ENCODE measurements at regions not wholly inside any gene's neighbourhood (a gene's known extent, or its start where the extent isn't known, plus 50 kb on each side); places are given as distances from the start of the nearest gene placed in this dataset.
"Not testable (repeated sequence)": the region's sequence is repeated elsewhere in the genome, so short reads cannot be mapped to it uniquely, and the experiment has no call there.

DNA sequence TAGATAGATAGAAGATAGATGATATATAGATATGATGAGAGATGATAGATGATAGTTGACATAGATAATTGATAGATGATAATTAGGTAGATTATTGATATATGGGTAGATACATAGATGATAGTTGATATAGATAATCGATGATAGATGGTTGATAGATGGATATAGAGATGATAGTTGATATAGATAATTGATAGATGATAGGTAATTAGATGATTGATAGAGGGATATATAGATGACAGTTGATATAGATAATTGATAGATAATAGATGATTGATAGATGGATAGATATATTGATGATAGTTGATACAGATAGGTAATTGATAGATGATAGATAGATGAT, 72.3 kb downstream of the PRR15 start:
- no peaks in the 10 kb centered on the region for H3K27me3 ChIP-seq (ENCODE audit: control insufficient read depth, insufficient read depth, low read length)
- ChIA-PET POLR2A (no interaction called here), CTCF (interaction anchor here (0.6 to 2.8 kb wide), 5 partner anchors 9 to 640 kb away, joined by 3 to 18 read pairs (median 4); no protein-coding TSS in a partner anchor)
- TF ChIP-seq, protein P1, sequence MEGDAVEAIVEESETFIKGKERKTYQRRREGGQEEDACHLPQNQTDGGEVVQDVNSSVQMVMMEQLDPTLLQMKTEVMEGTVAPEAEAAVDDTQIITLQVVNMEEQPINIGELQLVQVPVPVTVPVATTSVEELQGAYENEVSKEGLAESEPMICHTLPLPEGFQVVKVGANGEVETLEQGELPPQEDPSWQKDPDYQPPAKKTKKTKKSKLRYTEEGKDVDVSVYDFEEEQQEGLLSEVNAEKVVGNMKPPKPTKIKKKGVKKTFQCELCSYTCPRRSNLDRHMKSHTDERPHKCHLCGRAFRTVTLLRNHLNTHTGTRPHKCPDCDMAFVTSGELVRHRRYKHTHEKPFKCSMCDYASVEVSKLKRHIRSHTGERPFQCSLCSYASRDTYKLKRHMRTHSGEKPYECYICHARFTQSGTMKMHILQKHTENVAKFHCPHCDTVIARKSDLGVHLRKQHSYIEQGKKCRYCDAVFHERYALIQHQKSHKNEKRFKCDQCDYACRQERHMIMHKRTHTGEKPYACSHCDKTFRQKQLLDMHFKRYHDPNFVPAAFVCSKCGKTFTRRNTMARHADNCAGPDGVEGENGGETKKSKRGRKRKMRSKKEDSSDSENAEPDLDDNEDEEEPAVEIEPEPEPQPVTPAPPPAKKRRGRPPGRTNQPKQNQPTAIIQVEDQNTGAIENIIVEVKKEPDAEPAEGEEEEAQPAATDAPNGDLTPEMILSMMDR (IDR thresholded peaks at IDR 0.05; ENCODE audit: low read depth, low read length), result no peak
- H3K4me3 ChIP-seq (ENCODE audit: low read depth, low read length), result no peak overlapping the region
- no peak overlapping the region for H3K27ac ChIP-seq (ENCODE audit: low read depth, low read length)
- no peaks in the 10 kb centered on the region for H3K9me3 ChIP-seq (ENCODE audit: control insufficient read depth, insufficient read depth, low read length)
- DNase-seq (ENCODE audit: low read depth, low spot score), result no peak

DNA sequence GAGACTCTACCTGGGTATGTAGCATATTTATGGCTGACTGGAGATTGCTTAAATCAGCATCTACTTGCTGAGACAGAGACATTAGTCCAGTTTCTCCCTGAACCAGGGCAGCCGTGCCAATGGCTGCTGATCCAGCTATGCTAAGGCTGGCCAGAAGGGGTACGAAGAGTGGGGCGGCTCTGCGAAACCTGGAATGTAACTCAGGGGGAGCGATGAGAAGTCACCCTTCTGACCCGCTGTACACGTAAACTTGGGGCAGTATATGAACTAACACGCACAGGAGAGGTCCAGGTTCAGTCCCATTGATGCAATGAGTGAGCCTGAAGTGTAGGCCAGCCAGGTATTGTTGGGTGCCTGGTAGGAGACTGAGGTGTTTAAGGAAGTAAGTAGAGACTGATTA, 73.7 kb downstream of the PRR15 start:
- TF ChIP-seq, protein P1 (IDR thresholded peaks at IDR 0.05; ENCODE audit: low read depth, low read length), result no peak
- H3K27ac ChIP-seq (ENCODE audit: low read depth, low read length), result no peak overlapping the region
- DNase-seq (ENCODE audit: low read depth, low spot score), result no peak
- H3K4me3 ChIP-seq (ENCODE audit: low read depth, low read length), result no peak overlapping the region
- POLR2A ChIA-PET, result no interaction called here
- CTCF ChIA-PET, result no interaction called here
- no peaks in the 10 kb centered on the region for H3K9me3 ChIP-seq (ENCODE audit: control insufficient read depth, insufficient read depth, low read length)
- H3K27me3 ChIP-seq (ENCODE audit: control insufficient read depth, insufficient read depth, low read length), result no peaks in the 10 kb centered on the region

DNA sequence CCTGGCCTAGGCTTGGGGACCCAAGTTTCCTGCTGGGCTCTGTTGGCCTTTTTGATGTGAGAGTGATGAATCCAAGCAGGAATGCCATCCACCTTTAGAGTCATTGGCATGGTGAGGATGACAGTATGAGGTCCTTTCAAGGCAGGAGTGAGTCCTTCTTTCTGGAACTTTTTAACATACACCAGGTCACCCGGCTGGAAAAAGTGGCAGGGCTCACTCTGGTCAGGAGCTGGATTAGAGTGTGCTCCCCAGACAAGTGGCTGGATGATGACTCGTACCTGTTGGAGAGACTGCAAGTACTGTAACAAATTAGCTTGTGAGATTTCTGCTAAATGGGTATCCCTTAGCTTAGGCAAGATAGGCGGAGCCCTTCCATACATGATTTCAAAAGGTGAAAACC, 75.2 kb downstream of the PRR15 start:
- H3K4me3 ChIP-seq (ENCODE audit: low read depth, low read length); H3K9me3 ChIP-seq (ENCODE audit: control insufficient read depth, insufficient read depth, low read length); H3K27me3 ChIP-seq (ENCODE audit: control insufficient read depth, insufficient read depth, low read length); POLR2A ChIA-PET; H3K27ac ChIP-seq (ENCODE audit: low read depth, low read length); DNase-seq (ENCODE audit: low read depth, low spot score); CTCF ChIA-PET: not testable (repeated sequence)

DNA sequence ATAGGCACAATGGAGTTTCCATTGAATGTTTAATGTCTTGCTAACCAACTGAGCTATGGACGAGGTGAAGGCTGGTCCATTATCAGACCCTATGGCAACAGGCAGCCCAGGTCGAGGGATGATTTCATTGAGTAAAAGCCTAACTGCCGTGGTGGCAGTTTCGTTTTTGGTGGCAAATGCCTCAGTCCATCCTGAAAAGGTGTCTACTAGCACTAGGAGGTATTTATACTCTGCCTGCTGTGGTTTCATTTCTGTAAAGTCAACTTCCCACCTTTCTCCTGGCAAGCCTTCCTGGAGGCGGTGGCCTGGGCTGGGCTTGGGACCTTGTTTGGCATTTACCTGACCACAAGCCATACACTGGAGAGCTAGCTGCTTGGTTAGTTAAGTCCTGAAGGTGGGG, 75.8 kb downstream of the PRR15 start:
- Histone ChIP-seq H3K27ac (ENCODE audit: low read depth, low read length) (no peak overlapping the region), H3K4me3 (ENCODE audit: low read depth, low read length) (no peak overlapping the region), H3K9me3 (ENCODE audit: control insufficient read depth, insufficient read depth, low read length) (no peaks in the 10 kb centered on the region), H3K27me3 (ENCODE audit: control insufficient read depth, insufficient read depth, low read length) (no peaks in the 10 kb centered on the region)
- ChIA-PET CTCF (no interaction called here), POLR2A (no interaction called here)
- no peak for DNase-seq (ENCODE audit: low read depth, low spot score)
- TF ChIP-seq, protein P1 (IDR thresholded peaks at IDR 0.05; ENCODE audit: low read depth, low read length), result no peak

DNA sequence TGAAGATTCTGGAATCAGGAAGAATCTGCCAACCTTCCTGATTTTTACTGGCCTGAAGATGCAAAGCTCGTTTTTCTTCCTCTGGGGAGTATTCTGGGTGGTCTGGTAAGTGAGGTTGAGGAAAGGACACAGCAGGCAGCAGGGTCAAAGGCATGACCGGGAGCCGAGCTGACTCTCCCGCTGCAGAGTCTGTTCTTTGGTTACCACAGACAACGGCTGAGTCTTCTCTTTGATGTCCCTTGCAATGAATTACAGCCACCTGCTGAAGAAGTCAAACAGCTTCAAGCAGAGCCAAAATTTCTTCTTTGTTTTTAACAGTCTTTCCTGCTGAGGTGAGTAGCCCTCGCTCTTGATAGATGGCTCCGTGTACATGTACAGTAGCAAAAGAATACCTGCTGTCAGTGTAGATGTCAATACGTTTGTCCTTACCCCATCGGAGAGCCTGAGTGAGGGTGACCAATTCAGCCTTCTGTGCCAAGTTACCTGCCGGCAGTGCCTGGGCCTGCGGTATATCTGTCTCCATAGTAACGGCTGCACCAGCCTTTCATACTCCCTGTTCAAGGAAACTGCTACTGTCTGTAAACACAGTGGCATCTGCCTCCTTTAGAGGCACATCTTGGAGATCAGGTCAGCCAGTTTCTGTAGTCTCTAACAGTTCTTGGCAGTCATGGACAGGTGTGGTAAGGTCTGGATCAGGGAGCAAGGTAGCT, 76.4 kb downstream of the PRR15 start:
- DNase-seq (ENCODE audit: low read depth, low spot score), result no peak
- POLR2A ChIA-PET, result no interaction called here

More for the DNA sequence above, 76.4 kb downstream of the PRR15 start:
- H3K4me3 ChIP-seq (ENCODE audit: low read depth, low read length), result no peak overlapping the region
- TF ChIP-seq, protein P1 (IDR thresholded peaks at IDR 0.05; ENCODE audit: low read depth, low read length), result no peak
- no peak overlapping the region for H3K27ac ChIP-seq (ENCODE audit: low read depth, low read length)
- CTCF ChIA-PET, result no interaction called here
- H3K9me3 ChIP-seq (ENCODE audit: control insufficient read depth, insufficient read depth, low read length), result no peaks in the 10 kb centered on the region
- H3K27me3 ChIP-seq (ENCODE audit: control insufficient read depth, insufficient read depth, low read length), result no peaks in the 10 kb centered on the region
